ENCODE measurements at regions not wholly inside any gene's neighbourhood (a gene's known extent, or its start where the extent isn't known, plus 50 kb on each side); places are given as distances from the start of the nearest gene placed in this dataset.
"Not testable (repeated sequence)": the region's sequence is repeated elsewhere in the genome, so short reads cannot be mapped to it uniquely, and the experiment has no call there.

GRCh38 chr1:109857702-109858101 is 52.9 kb upstream of the CSF1 start:
- H3K27ac Mint-ChIP-seq; intact Hi-C loops (cut with micrococcal nuclease); H3K4me1 Mint-ChIP-seq; DNase-seq; H3K4me3 Mint-ChIP-seq; H3K36me3 Mint-ChIP-seq (ENCODE audit: low read depth): not testable (repeated sequence)
- Mint-ChIP-seq H3K9me3 (peaks cover 26% of the 10 kb centered on the region), H3K27me3 (peaks cover 16% of the 10 kb centered on the region)

GRCh38 chr1:109855986-109856385 is 54.7 kb upstream of the CSF1 start:
- DNase-seq; H3K4me1 Mint-ChIP-seq; H3K27ac Mint-ChIP-seq; H3K4me3 Mint-ChIP-seq; H3K36me3 Mint-ChIP-seq (ENCODE audit: low read depth); intact Hi-C loops (cut with micrococcal nuclease): not testable (repeated sequence)
- peaks cover 25% of the 10 kb centered on the region for H3K9me3 Mint-ChIP-seq
- H3K27me3 Mint-ChIP-seq, result peaks cover 16% of the 10 kb centered on the region

- H3K4me1 Mint-ChIP-seq; H3K27ac Mint-ChIP-seq; DNase-seq; H3K36me3 Mint-ChIP-seq (ENCODE audit: low read depth); intact Hi-C loops (cut with micrococcal nuclease); H3K4me3 Mint-ChIP-seq; H3K27me3 Mint-ChIP-seq: not testable (repeated sequence)
- H3K9me3 Mint-ChIP-seq, result peaks cover 12% of the 10 kb centered on the region
These were observed 56.7 kb upstream of the CSF1 start for GRCh38 chr1:109853972-109854371.

GRCh38 chr1:109852221-109853015 is 58.2 kb upstream of the CSF1 start:
- H3K4me1 Mint-ChIP-seq; DNase-seq; intact Hi-C loops (cut with micrococcal nuclease); H3K27ac Mint-ChIP-seq; H3K4me3 Mint-ChIP-seq; H3K27me3 Mint-ChIP-seq; H3K36me3 Mint-ChIP-seq (ENCODE audit: low read depth): not testable (repeated sequence)
- H3K9me3 Mint-ChIP-seq, result peaks cover 17% of the 10 kb centered on the region

- Mint-ChIP-seq H3K36me3 (ENCODE audit: low read depth) (no peaks in the 10 kb centered on the region), H3K9me3 (peaks cover 17% of the 10 kb centered on the region), H3K4me1 (peaks cover 2% of the 10 kb centered on the region), H3K4me3 (no peak overlapping the region), H3K27me3 (no peaks in the 10 kb centered on the region), H3K27ac (no peak overlapping the region)
- no peak for DNase-seq
- intact Hi-C loops (cut with micrococcal nuclease), result no loop called here
These were observed 59.8 kb upstream of the CSF1 start for GRCh38 chr1:109850827-109851226.

- Mint-ChIP-seq H3K4me3 (no peak overlapping the region), H3K36me3 (ENCODE audit: low read depth) (no peaks in the 10 kb centered on the region), H3K27ac (no peak overlapping the region), H3K27me3 (no peaks in the 10 kb centered on the region), H3K9me3 (peaks cover 17% of the 10 kb centered on the region), H3K4me1 (peaks cover 2% of the 10 kb centered on the region)
- no peak for DNase-seq
- intact Hi-C loops (cut with micrococcal nuclease), result no loop called here
These were observed 60.5 kb upstream of the CSF1 start for GRCh38 chr1:109850194-109850593.

GRCh38 chr1:109849655-109850054 is 61.0 kb upstream of the CSF1 start:
- Mint-ChIP-seq H3K27me3 (no peaks in the 10 kb centered on the region), H3K9me3 (peaks cover 18% of the 10 kb centered on the region), H3K4me1 (peaks cover 2% of the 10 kb centered on the region), H3K36me3 (ENCODE audit: low read depth) (no peaks in the 10 kb centered on the region), H3K4me3 (no peak overlapping the region), H3K27ac (no peak overlapping the region)
- intact Hi-C loops (cut with micrococcal nuclease), result no loop called here
- DNase-seq, result no peak

GRCh38 chr1:109847251-109847650 is 63.4 kb upstream of the CSF1 start:
- intact Hi-C loops (cut with micrococcal nuclease), result no loop called here
- no peak for DNase-seq
- Mint-ChIP-seq H3K27ac (no peak overlapping the region), H3K4me3 (no peak overlapping the region), H3K9me3 (peaks cover 21% of the 10 kb centered on the region), H3K4me1 (peaks cover 2% of the 10 kb centered on the region), H3K27me3 (no peaks in the 10 kb centered on the region), H3K36me3 (ENCODE audit: low read depth) (no peaks in the 10 kb centered on the region)

- Mint-ChIP-seq H3K27me3 (no peaks in the 10 kb centered on the region), H3K4me1 (peaks cover 2% of the 10 kb centered on the region)
- intact Hi-C loops (cut with micrococcal nuclease), result no loop called here
These were observed 63.8 kb upstream of the CSF1 start for GRCh38 chr1:109846846-109847245.

GRCh38 chr1:109846162-109846561 is 64.5 kb upstream of the CSF1 start:
- H3K4me3 Mint-ChIP-seq, result no peak overlapping the region
- H3K27ac Mint-ChIP-seq, result no peak overlapping the region
- intact Hi-C loops (cut with micrococcal nuclease), result no loop called here
- DNase-seq, result no peak
- H3K4me1 Mint-ChIP-seq, result no peaks in the 10 kb centered on the region
- H3K27me3 Mint-ChIP-seq, result no peaks in the 10 kb centered on the region
- H3K36me3 Mint-ChIP-seq (ENCODE audit: low read depth), result no peaks in the 10 kb centered on the region
- H3K9me3 Mint-ChIP-seq, result peaks cover 17% of the 10 kb centered on the region

More at GRCh38 chr1:109846846-109847245, 63.8 kb upstream of the CSF1 start:
- no peak for DNase-seq
- Mint-ChIP-seq H3K4me3 (no peak overlapping the region), H3K36me3 (ENCODE audit: low read depth) (no peaks in the 10 kb centered on the region), H3K27ac (no peak overlapping the region), H3K9me3 (peaks cover 20% of the 10 kb centered on the region)

GRCh38 chr1:109845658-109846057 is 65.0 kb upstream of the CSF1 start:
- intact Hi-C loops (cut with micrococcal nuclease), result no loop called here
- peaks cover 14% of the 10 kb centered on the region for H3K9me3 Mint-ChIP-seq
- no peak overlapping the region for H3K27ac Mint-ChIP-seq
- no peak for DNase-seq
- no peaks in the 10 kb centered on the region for H3K4me1 Mint-ChIP-seq
- H3K27me3 Mint-ChIP-seq, result no peaks in the 10 kb centered on the region
- no peak overlapping the region for H3K4me3 Mint-ChIP-seq
- H3K36me3 Mint-ChIP-seq (ENCODE audit: low read depth), result no peaks in the 10 kb centered on the region

- Mint-ChIP-seq H3K4me1 (no peaks in the 10 kb centered on the region), H3K27ac (no peak overlapping the region), H3K27me3 (no peaks in the 10 kb centered on the region), H3K36me3 (ENCODE audit: low read depth) (no peaks in the 10 kb centered on the region), H3K9me3 (peaks cover 14% of the 10 kb centered on the region), H3K4me3 (no peak overlapping the region)
- intact Hi-C loops (cut with micrococcal nuclease), result no loop called here
- DNase-seq, result no peak
These were observed 66.0 kb upstream of the CSF1 start for GRCh38 chr1:109844609-109845008.

- no peak for DNase-seq
- intact Hi-C loops (cut with micrococcal nuclease), result no loop called here
- H3K36me3 Mint-ChIP-seq (ENCODE audit: low read depth), result peaks cover 2% of the 10 kb centered on the region
- peaks cover 3% of the 10 kb centered on the region for H3K27me3 Mint-ChIP-seq
- H3K27ac Mint-ChIP-seq, result no peak overlapping the region
- H3K4me3 Mint-ChIP-seq, result no peak overlapping the region
- H3K9me3 Mint-ChIP-seq, result peaks cover 9% of the 10 kb centered on the region
- no peaks in the 10 kb centered on the region for H3K4me1 Mint-ChIP-seq
These were observed 70.5 kb upstream of the CSF1 start for GRCh38 chr1:109840011-109840629.

- H3K4me3 Mint-ChIP-seq; H3K27ac Mint-ChIP-seq; H3K36me3 Mint-ChIP-seq (ENCODE audit: low read depth); intact Hi-C loops (cut with micrococcal nuclease); H3K9me3 Mint-ChIP-seq; H3K4me1 Mint-ChIP-seq; DNase-seq; H3K27me3 Mint-ChIP-seq: not testable (repeated sequence)
These were observed 71.4 kb upstream of the CSF1 start for GRCh38 chr1:109839276-109839675.
